Fibroblast of lung (primary cell): ENCODE measurements at regions not wholly inside any gene's neighbourhood (a gene's known extent, or its start where the extent isn't known, plus 50 kb on each side); places are given as distances from the start of the nearest gene placed in this dataset.

Experiments
- DNase-seq, 2 donors: peaks; one replicate each; pipeline versions ENCODE4 v3.0.0 to v3.0.0-alpha.2; 2010; ENCODE audit warnings: low read depth in 2 of 2
- H2AFZ ChIP-seq: 2 replicates; pipeline ENCODE4 v1.5.1; 2012; ENCODE audit warnings: low read length, control low read depth, inconsistent platforms
- H3K27ac ChIP-seq: 2 replicates; pipeline ENCODE4 v1.5.1; 2011; ENCODE audit warnings: low read length, control low read depth; ENCODE audit not compliant: insufficient read depth
- H3K27me3 ChIP-seq: 2 replicates; pipeline ENCODE4 v1.5.1; 2011; ENCODE audit warnings: mild to moderate bottlenecking, low read length; ENCODE audit not compliant: control insufficient read depth, insufficient read depth
- H3K36me3 ChIP-seq: 2 replicates; pipeline ENCODE4 v1.5.1; 2011; ENCODE audit warnings: low read length; ENCODE audit not compliant: control insufficient read depth, insufficient read depth
- H3K4me1 ChIP-seq: 2 replicates; pipeline ENCODE4 v1.5.1; 2011; ENCODE audit warnings: low read length; ENCODE audit not compliant: control insufficient read depth, insufficient read depth; ENCODE audit errors: extremely low read depth
- H3K4me2 ChIP-seq: 2 replicates; pipeline ENCODE4 v1.5.1; 2011; ENCODE audit warnings: low read length, control low read depth; ENCODE audit not compliant: insufficient read depth; ENCODE audit errors: extremely low read depth
- H3K4me3 ChIP-seq, 4 experiments: fragments of 200-600 bp in 1 of 4; sonication (generic) in 1 of 4; replicated peaks in 1 of 4; 2 replicates each; pipeline ENCODE4 v1.5.1; 2011 to 2016; ENCODE audit warnings: low read length in 4 of 4, low read depth in 3 of 4, mild to moderate bottlenecking in 3 of 4, control low read depth in 2 of 4, inconsistent platforms in 1 of 4, mixed read lengths in 1 of 4; ENCODE audit not compliant: insufficient read depth in 1 of 4; ENCODE audit errors: control extremely low read depth in 1 of 4
- H3K79me2 ChIP-seq: 2 replicates; pipeline ENCODE4 v1.5.1; 2012; ENCODE audit warnings: mild to moderate bottlenecking, low read length, inconsistent platforms; ENCODE audit not compliant: control insufficient read depth, insufficient read depth
- H3K9ac ChIP-seq: 2 replicates; pipeline ENCODE4 v1.5.1; 2011; ENCODE audit warnings: mild to moderate bottlenecking, low read length, control low read depth; ENCODE audit not compliant: insufficient read depth
- H3K9me3 ChIP-seq: 2 replicates; pipeline ENCODE4 v1.5.1; 2012; ENCODE audit warnings: low read depth, low read length; ENCODE audit not compliant: control insufficient read depth, insufficient read depth
- H4K20me1 ChIP-seq: 2 replicates; pipeline ENCODE4 v1.5.1; 2011; ENCODE audit warnings: low read length; ENCODE audit not compliant: control insufficient read depth, insufficient read depth; ENCODE audit errors: extremely low read depth
- EZH2 ChIP-seq: IDR thresholded peaks from 2 replicates; pipeline ENCODE4 v1.5.1; 2012; ENCODE audit warnings: low read length, control low read depth, mild to moderate bottlenecking; ENCODE audit errors: missing control alignments
- TF ChIP-seq, protein P1 (sequence below), 2 donors: IDR thresholded peaks in 1 of 2; conservative IDR thresholded peaks in 1 of 2; 1 replicate in 1 of 2; 2 replicates in 1 of 2; pipeline ENCODE4 v1.5.1; 2011 to 2012; ENCODE audit warnings: low read length in 2 of 2, control low read depth in 1 of 2, inconsistent platforms in 1 of 2, low read depth in 1 of 2, mild to moderate bottlenecking in 1 of 2

GRCh38 chr14:89614009-89614691 lies 197.1 kb upstream of the FOXN3 start:
- TF ChIP-seq, protein P1, sequence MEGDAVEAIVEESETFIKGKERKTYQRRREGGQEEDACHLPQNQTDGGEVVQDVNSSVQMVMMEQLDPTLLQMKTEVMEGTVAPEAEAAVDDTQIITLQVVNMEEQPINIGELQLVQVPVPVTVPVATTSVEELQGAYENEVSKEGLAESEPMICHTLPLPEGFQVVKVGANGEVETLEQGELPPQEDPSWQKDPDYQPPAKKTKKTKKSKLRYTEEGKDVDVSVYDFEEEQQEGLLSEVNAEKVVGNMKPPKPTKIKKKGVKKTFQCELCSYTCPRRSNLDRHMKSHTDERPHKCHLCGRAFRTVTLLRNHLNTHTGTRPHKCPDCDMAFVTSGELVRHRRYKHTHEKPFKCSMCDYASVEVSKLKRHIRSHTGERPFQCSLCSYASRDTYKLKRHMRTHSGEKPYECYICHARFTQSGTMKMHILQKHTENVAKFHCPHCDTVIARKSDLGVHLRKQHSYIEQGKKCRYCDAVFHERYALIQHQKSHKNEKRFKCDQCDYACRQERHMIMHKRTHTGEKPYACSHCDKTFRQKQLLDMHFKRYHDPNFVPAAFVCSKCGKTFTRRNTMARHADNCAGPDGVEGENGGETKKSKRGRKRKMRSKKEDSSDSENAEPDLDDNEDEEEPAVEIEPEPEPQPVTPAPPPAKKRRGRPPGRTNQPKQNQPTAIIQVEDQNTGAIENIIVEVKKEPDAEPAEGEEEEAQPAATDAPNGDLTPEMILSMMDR (conservative IDR thresholded peaks at IDR 0.05 in 1 of 2, IDR thresholded peaks at IDR 0.05 in 1 of 2; ENCODE audit: low read depth in 1 of 2, low read length in 2 of 2), result no peak
- Histone ChIP-seq H3K9ac (no peak overlapping the region), H3K79me2 (peaks cover 1% of the 10 kb centered on the region), H4K20me1 (no peaks in the 10 kb centered on the region), H3K4me2 (no peak overlapping the region), H3K9me3 (no peaks in the 10 kb centered on the region), H3K4me1 (peaks cover 7% of the 10 kb centered on the region), H3K27ac (no peak overlapping the region), H3K27me3 (no peaks in the 10 kb centered on the region), H3K4me3 (no peak overlapping the region), H2AFZ (no peak overlapping the region), H3K36me3 (no peaks in the 10 kb centered on the region)
- DNase-seq, result no peak

- H3K27me3 ChIP-seq, result no peaks in the 10 kb centered on the region
- no peak overlapping the region for H2AFZ ChIP-seq
- H3K36me3 ChIP-seq, result no peaks in the 10 kb centered on the region
- H3K79me2 ChIP-seq, result peaks cover 1% of the 10 kb centered on the region
- TF ChIP-seq, protein P1 (conservative IDR thresholded peaks at IDR 0.05 in 1 of 2, IDR thresholded peaks at IDR 0.05 in 1 of 2; ENCODE audit: low read depth in 1 of 2, low read length in 2 of 2), result no peak
- TF ChIP-seq EZH2, result no peak
- no peak overlapping the region for H3K9ac ChIP-seq
- H3K4me1 ChIP-seq, result peaks cover 7% of the 10 kb centered on the region
- no peak overlapping the region for H3K4me3 ChIP-seq
- no peaks in the 10 kb centered on the region for H3K9me3 ChIP-seq
- no peak overlapping the region for H3K4me2 ChIP-seq
- no peak overlapping the region for H3K27ac ChIP-seq
- no peaks in the 10 kb centered on the region for H4K20me1 ChIP-seq
- no peak for DNase-seq
These were observed 196.4 kb upstream of the FOXN3 start for GRCh38 chr14:89613260-89614008.

GRCh38 chr14:89609500-89610100 lies 192.6 kb upstream of the FOXN3 start:
- H2AFZ ChIP-seq, result no peak overlapping the region
- H3K36me3 ChIP-seq, result no peaks in the 10 kb centered on the region
- no peak overlapping the region for H3K4me3 ChIP-seq
- H3K27me3 ChIP-seq, result no peaks in the 10 kb centered on the region
- TF ChIP-seq EZH2, result no peak
- TF ChIP-seq, protein P1 (conservative IDR thresholded peaks at IDR 0.05 in 1 of 2, IDR thresholded peaks at IDR 0.05 in 1 of 2; ENCODE audit: low read depth in 1 of 2, low read length in 2 of 2), result no peak
- no peak overlapping the region for H3K4me2 ChIP-seq
- H3K79me2 ChIP-seq, result no peaks in the 10 kb centered on the region
- H3K9ac ChIP-seq, result no peak overlapping the region
- no peaks in the 10 kb centered on the region for H3K4me1 ChIP-seq
- no peak for DNase-seq
- H3K27ac ChIP-seq, result no peak overlapping the region
- H3K9me3 ChIP-seq, result no peaks in the 10 kb centered on the region
- H4K20me1 ChIP-seq, result no peaks in the 10 kb centered on the region
